PFSK-1 (cell line): ENCODE measurements at regions not wholly inside any gene's neighbourhood (a gene's known extent, or its start where the extent isn't known, plus 50 kb on each side); places are given as distances from the start of the nearest gene placed in this dataset.

ENCODE experiments used
- POLR2AphosphoS5 ChIP-seq: IDR thresholded peaks from 2 replicates; pipeline ENCODE4 v1.6.1; 2012; ENCODE audit warnings: low read depth, mild to moderate bottlenecking, control low read depth, low read length, moderate library complexity
- TAF1 ChIP-seq: IDR thresholded peaks from 2 replicates; pipeline ENCODE4 v1.6.1; 2012; ENCODE audit warnings: low read length, control low read depth, borderline replicate concordance; ENCODE audit not compliant: insufficient read depth

- TF ChIP-seq TAF1 = no peak
- no peak for TF ChIP-seq POLR2AphosphoS5
These were observed 61.2 kb upstream of the PRDX6 start for GRCh38 chr1:173415905-173416450.
